OCI-LY1 (cell line): ENCODE measurements at regions not wholly inside any gene's neighbourhood (a gene's known extent, or its start where the extent isn't known, plus 50 kb on each side); places are given as distances from the start of the nearest gene placed in this dataset.

Experiments
- EZH2 ChIP-seq: fragments of 200-600 bp; sonication (generic), shearing (Covaris generic); IDR thresholded peaks from 2 replicates; pipeline ENCODE4 v1.8.0; 2017; ENCODE audit warnings: borderline replicate concordance, mixed run types, mild to moderate bottlenecking, antibody characterized with exemption, low read length, moderate library complexity, mixed read lengths
- TF ChIP-seq, protein P1 (sequence below): fragments of 200-600 bp; sonication (generic), shearing (Covaris generic); IDR thresholded peaks from 2 replicates; pipeline ENCODE4 v1.5.1; 2017; ENCODE audit warnings: mild to moderate bottlenecking, antibody characterized with exemption, low read length, moderate library complexity, mixed read lengths

DNA sequence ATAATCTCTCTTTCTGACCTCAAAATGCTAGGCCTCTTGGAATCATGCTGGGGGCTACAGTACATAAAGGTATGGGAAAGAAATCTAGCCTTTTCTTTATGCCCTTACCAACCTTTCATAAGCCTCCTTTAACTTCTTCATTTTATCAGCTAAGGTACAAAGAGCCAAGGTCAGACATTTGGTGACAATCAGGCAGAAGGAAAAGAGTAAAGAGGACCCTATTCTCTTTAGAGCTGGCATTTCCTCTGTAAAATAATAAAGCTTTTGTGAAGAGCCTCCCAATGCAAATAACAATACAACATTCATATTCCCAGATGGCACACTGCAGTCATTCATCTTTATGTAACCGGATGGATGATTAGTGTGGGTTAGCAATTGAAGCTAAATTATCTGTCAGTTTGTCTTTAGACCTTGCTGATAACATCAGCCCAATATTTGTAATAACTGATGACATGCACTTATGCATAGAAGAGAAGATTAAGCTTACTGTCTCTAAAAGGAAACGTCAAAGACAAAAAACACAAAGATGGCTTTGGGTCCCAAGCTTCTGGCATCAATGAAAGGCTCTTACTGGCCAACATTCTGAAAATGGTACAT, 163.1 kb downstream of the IBTK start:
- TF ChIP-seq, protein P1, sequence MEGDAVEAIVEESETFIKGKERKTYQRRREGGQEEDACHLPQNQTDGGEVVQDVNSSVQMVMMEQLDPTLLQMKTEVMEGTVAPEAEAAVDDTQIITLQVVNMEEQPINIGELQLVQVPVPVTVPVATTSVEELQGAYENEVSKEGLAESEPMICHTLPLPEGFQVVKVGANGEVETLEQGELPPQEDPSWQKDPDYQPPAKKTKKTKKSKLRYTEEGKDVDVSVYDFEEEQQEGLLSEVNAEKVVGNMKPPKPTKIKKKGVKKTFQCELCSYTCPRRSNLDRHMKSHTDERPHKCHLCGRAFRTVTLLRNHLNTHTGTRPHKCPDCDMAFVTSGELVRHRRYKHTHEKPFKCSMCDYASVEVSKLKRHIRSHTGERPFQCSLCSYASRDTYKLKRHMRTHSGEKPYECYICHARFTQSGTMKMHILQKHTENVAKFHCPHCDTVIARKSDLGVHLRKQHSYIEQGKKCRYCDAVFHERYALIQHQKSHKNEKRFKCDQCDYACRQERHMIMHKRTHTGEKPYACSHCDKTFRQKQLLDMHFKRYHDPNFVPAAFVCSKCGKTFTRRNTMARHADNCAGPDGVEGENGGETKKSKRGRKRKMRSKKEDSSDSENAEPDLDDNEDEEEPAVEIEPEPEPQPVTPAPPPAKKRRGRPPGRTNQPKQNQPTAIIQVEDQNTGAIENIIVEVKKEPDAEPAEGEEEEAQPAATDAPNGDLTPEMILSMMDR: no peak
- no peak for TF ChIP-seq EZH2
